RCC 7860 (cell line): ENCODE measurements at regions not wholly inside any gene's neighbourhood (a gene's known extent, or its start where the extent isn't known, plus 50 kb on each side); places are given as distances from the start of the nearest gene placed in this dataset.
"Not testable (repeated sequence)": the region's sequence is repeated elsewhere in the genome, so short reads cannot be mapped to it uniquely, and the experiment has no call there.

Source experiments
- DNase-seq: peaks from one replicate; pipeline ENCODE4 v3.0.0-alpha.2; 2015; ENCODE audit warnings: low spot score
- FAIRE-seq: peaks from 2 replicates; lab custom pipeline; 2012; peaks lifted over from hg19 to GRCh38; lab: Jason Lieb, UNC

DNA sequence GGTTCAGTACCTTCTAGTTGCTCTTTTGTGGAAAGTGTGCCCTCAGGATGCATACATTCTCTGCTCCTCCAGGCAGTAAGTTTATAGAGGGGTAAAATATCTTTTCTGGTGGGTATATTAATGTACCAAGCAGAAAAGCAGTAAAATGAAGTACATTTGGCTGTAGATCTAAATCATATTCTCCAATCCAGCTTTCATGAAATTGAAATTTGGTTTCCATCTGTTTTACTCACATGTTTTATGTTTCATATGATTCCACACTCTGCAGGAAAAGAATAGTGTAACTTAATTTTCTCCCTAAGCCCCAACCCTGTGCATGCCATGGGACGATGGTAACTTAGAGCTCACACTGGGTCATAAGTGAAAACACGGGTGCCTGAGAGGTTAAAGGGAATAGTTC lies 172.3 kb downstream of the AKAIN1 start:
- FAIRE-seq (no peak), DNase-seq (no peak)

GRCh38 chr18:5021558-5021957 lies 175.5 kb downstream of the AKAIN1 start:
- no peak for DNase-seq
- no peak for FAIRE-seq

- DNase-seq (no peak), FAIRE-seq (no peak)
These were observed 181.8 kb downstream of the AKAIN1 start for GRCh38 chr18:5015213-5015612.

GRCh38 chr18:5004031-5004820 lies 192.8 kb downstream of the AKAIN1 start:
- not testable (repeated sequence) for FAIRE-seq, DNase-seq

- no peak for FAIRE-seq
- DNase-seq, result no peak
These were observed 202.3 kb downstream of the AKAIN1 start for GRCh38 chr18:4994710-4995109.

DNA sequence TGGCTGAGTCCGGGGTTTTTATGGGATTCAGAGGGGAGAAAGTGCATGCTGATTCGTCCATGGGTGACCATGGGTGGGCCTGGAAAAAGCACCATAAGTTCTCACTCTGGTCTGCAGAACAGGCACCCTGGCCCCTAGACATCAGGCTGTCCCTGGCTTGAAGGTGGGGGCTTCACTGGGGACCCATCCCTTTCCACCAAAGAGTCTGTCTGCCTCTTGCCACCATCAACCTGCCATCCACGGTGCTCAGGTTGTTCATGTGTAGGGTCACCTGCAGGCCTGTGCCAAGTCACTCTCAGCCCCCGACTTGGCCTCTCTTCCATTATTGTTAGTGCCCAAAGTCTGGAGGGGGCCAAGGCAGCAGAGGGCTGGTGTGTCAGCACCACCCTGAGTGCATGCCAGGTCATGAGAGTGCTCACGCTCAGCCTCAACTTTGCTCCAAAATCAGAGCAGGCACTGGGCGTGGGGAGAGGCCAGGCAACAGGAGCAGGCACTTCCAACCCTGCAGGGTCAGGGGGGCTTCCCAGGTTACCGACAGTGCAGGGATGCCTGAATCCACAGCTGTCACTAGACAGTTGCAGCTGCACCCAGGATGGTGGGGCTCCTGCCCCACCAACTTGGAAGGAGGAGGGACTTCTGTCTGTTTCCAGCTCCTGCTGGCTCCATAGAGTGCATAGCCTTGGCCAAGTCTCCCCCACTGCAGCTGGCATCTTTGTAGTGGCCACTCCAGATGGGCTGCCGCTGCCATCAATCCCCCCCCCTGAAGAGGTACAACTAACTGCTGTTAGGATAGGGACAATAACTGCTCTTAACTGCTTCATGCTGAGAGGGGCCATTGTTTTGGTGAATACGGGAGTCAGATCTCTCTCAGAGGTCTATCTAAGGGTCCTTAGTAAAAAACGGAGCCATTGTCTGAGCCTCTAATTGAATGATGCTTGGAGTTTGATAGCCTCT lies 209.3 kb downstream of the AKAIN1 start:
- DNase-seq (no peak), FAIRE-seq (no peak)

- no peak for FAIRE-seq
- no peak for DNase-seq
These were observed 210.4 kb downstream of the AKAIN1 start for GRCh38 chr18:4986677-4987076.

DNA sequence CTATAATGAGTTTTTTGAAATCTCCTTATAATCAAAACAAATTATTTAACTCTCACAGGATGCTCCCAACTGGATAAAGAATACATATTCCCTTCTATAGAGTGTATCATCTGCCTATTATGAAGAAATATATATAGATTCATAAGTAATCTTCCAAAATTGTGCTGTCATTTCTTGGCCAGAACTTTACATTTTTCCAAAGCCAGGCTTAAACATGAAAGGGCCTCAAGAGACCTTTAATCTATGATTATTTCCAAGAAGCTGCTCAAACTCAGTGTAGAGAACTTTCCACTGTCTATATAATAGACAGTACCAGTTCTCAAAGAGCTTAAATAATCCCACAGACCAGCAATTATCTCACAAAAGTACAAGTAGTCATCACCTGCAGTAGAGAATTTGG lies 211.0 kb downstream of the AKAIN1 start:
- no peak for FAIRE-seq

GRCh38 chr18:4961121-4961909 lies 235.7 kb downstream of the AKAIN1 start:
- DNase-seq (no peak), FAIRE-seq (no peak)

More for the DNA sequence above, 211.0 kb downstream of the AKAIN1 start:
- DNase-seq, result no peak

DNA sequence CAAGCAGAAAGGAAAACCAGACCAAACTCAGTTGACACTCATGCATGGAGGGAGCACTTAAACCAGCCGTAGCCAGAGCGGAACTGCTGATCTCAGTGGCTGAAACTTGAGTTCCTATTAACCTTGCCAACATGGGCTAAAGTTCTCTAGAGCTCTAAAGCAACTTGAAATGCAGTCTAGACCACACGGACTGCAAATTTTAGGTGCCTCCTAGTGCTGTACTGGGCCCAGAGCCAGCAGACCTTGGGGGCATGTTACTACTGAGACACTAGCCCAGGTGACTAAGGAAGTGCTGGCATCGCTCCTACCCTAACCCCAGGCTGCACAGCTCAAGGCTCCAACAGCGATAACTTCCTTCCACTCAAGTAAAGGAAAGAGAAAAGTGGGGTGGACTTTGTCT lies 236.5 kb downstream of the AKAIN1 start:
- FAIRE-seq (no peak), DNase-seq (no peak)

GRCh38 chr18:4931209-4931608 lies 265.8 kb downstream of the AKAIN1 start:
- no peak for FAIRE-seq

GRCh38 chr18:4921548-4921947 lies 275.5 kb downstream of the AKAIN1 start:
- no peak for DNase-seq
- no peak for FAIRE-seq

More at GRCh38 chr18:4931209-4931608, 265.8 kb downstream of the AKAIN1 start:
- no peak for DNase-seq

DNA sequence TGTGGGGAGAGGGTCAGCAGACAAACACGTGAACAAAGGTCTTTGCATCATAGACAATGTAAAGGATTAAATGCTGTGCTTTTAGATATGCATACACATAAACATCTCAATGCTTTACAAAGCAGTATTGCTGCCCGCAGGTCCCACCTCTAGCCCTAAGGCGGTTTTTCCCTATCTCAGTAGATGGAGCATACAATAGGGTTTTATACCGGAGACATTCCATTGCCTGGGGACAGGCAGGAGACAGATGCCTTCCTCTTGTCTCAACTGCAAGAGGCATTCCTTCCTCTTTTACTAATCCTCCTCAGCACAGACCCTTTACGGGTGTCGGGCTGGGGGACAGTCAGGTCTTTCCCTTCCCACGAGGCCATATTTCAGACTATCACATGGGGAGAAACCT lies 279.5 kb downstream of the AKAIN1 start:
- DNase-seq, FAIRE-seq: not testable (repeated sequence)

- FAIRE-seq, result no peak
- no peak for DNase-seq
These were observed 288.7 kb downstream of the AKAIN1 start for GRCh38 chr18:4908328-4908727.

- no peak for DNase-seq
- no peak for FAIRE-seq
These were observed 290.2 kb downstream of the AKAIN1 start for GRCh38 chr18:4906856-4907255.

GRCh38 chr18:4888251-4889040 lies 308.6 kb downstream of the AKAIN1 start:
- DNase-seq (no peak), FAIRE-seq (no peak)

DNA sequence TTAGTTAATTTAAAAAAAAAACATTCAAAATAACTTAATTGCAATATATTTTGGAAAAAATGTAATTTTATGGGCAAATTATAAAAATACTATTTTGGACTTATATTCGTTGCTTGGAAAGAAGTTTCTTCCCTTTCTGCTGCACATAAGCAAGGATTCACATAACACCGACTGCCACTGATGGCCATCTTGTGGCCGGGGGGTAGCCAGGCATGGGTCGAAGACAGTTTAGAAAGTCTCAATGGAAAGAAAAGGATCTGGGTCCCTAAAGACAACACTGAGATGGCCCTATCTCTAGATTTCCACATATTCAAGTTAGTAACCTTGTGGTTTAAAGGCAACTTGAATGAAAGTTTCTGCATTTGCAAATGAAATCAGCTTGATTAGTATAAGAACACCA lies 318.6 kb downstream of the AKAIN1 start:
- FAIRE-seq, result no peak

GRCh38 chr18:4871197-4871596 lies 325.9 kb downstream of the AKAIN1 start:
- FAIRE-seq (no peak), DNase-seq (no peak)

More for the DNA sequence above, 318.6 kb downstream of the AKAIN1 start:
- DNase-seq, result no peak

DNA sequence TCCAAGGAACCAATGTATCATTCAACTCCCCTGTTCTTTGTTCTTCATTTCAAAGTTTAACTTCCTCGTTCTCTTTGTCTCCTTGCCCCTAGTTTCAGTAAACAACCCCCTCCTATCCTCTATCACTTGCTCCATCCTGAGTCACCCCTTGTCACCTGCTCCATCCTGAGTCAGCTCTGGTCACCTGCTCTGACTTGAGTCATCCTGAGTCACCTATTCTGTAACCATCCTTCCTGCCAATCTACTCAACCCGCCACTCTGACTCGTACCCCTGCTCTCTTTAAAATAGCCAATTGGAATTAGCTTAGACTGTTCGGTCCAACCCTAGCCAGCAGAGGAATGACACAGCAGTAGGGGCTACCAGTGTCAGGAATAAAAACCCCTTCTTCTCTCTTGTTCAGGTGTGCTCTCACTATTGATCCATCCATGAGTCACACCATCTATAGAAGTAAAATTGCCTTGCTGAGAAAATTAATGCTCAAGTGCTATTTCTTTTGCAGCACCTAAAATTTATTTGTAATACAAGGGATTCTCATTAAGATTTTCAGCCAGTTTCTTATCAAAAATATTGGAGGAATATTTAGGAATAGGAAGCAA lies 326.8 kb downstream of the AKAIN1 start:
- DNase-seq, result no peak
- no peak for FAIRE-seq

GRCh38 chr18:4869155-4869554 lies 327.9 kb downstream of the AKAIN1 start:
- FAIRE-seq, result no peak
- DNase-seq, result no peak
